ENCODE measurements at regions not wholly inside any gene's neighbourhood (a gene's known extent, or its start where the extent isn't known, plus 50 kb on each side); places are given as distances from the start of the nearest gene placed in this dataset.
"Not testable (repeated sequence)": the region's sequence is repeated elsewhere in the genome, so short reads cannot be mapped to it uniquely, and the experiment has no call there.

GRCh38 chr18:14997357-14997756, 249.4 kb downstream of the ANKRD30B start:
- no peak for DNase-seq (ENCODE audit: low spot score)

GRCh38 chr18:14997899-14998298, 249.9 kb downstream of the ANKRD30B start:
- H3K36me3 Mint-ChIP-seq; H3K27ac Mint-ChIP-seq; ATAC-seq; DNase-seq (ENCODE audit: low spot score); H3K4me1 Mint-ChIP-seq (ENCODE audit: low read depth in 2 of 2); H3K27me3 Mint-ChIP-seq; H3K9me3 Mint-ChIP-seq; H3K4me3 Mint-ChIP-seq: not testable (repeated sequence)

More at GRCh38 chr18:14997357-14997756, 249.4 kb downstream of the ANKRD30B start:
- Mint-ChIP-seq H3K36me3 (no peaks in the 10 kb centered on the region), H3K9me3 (peaks cover 3% of the 10 kb centered on the region), H3K27me3 (no peaks in the 10 kb centered on the region), H3K4me1 (ENCODE audit: low read depth in 2 of 2) (no peaks in the 10 kb centered on the region), H3K4me3 (no peak overlapping the region), H3K27ac (no peak overlapping the region)
- no peak for ATAC-seq

- H3K36me3 Mint-ChIP-seq; DNase-seq (ENCODE audit: low spot score): not testable (repeated sequence)
Measured at GRCh38 chr18:14998360-14999042, 250.5 kb downstream of the ANKRD30B start.

GRCh38 chr18:14999085-14999975, 251.4 kb downstream of the ANKRD30B start:
- Mint-ChIP-seq H3K9me3 (peaks cover 3% of the 10 kb centered on the region), H3K4me3 (no peak overlapping the region), H3K27ac (no peak overlapping the region), H3K27me3 (no peaks in the 10 kb centered on the region), H3K4me1 (ENCODE audit: low read depth in 2 of 2) (no peaks in the 10 kb centered on the region), H3K36me3 (no peaks in the 10 kb centered on the region)
- ATAC-seq (no peak), DNase-seq (ENCODE audit: low spot score) (no peak)

More at GRCh38 chr18:14998360-14999042, 250.5 kb downstream of the ANKRD30B start:
- H3K9me3 Mint-ChIP-seq; H3K4me1 Mint-ChIP-seq (ENCODE audit: low read depth in 2 of 2); H3K27ac Mint-ChIP-seq; H3K4me3 Mint-ChIP-seq; ATAC-seq; H3K27me3 Mint-ChIP-seq: not testable (repeated sequence)

GRCh38 chr18:15000119-15001037, 252.4 kb downstream of the ANKRD30B start:
- DNase-seq (ENCODE audit: low spot score); ATAC-seq; H3K4me3 Mint-ChIP-seq; H3K36me3 Mint-ChIP-seq; H3K27me3 Mint-ChIP-seq; H3K27ac Mint-ChIP-seq; H3K9me3 Mint-ChIP-seq; H3K4me1 Mint-ChIP-seq (ENCODE audit: low read depth in 2 of 2): not testable (repeated sequence)

GRCh38 chr18:15001038-15001794, 253.2 kb downstream of the ANKRD30B start:
- H3K27me3 Mint-ChIP-seq; ATAC-seq; H3K36me3 Mint-ChIP-seq; H3K9me3 Mint-ChIP-seq; DNase-seq (ENCODE audit: low spot score); H3K4me1 Mint-ChIP-seq (ENCODE audit: low read depth in 2 of 2); H3K4me3 Mint-ChIP-seq; H3K27ac Mint-ChIP-seq: not testable (repeated sequence)

GRCh38 chr18:15001795-15002107, 253.8 kb downstream of the ANKRD30B start:
- DNase-seq (ENCODE audit: low spot score); H3K4me3 Mint-ChIP-seq; H3K4me1 Mint-ChIP-seq (ENCODE audit: low read depth in 2 of 2); H3K36me3 Mint-ChIP-seq; H3K27ac Mint-ChIP-seq; H3K9me3 Mint-ChIP-seq; H3K27me3 Mint-ChIP-seq; ATAC-seq: not testable (repeated sequence)

- not testable (repeated sequence) for H3K27ac Mint-ChIP-seq; H3K9me3 Mint-ChIP-seq; DNase-seq (ENCODE audit: low spot score); H3K27me3 Mint-ChIP-seq; H3K4me3 Mint-ChIP-seq; ATAC-seq; H3K36me3 Mint-ChIP-seq; H3K4me1 Mint-ChIP-seq (ENCODE audit: low read depth in 2 of 2)
Measured at GRCh38 chr18:15002765-15003164, 254.8 kb downstream of the ANKRD30B start.

- DNase-seq (ENCODE audit: low spot score); ATAC-seq; H3K27me3 Mint-ChIP-seq; H3K9me3 Mint-ChIP-seq; H3K36me3 Mint-ChIP-seq; H3K27ac Mint-ChIP-seq; H3K4me3 Mint-ChIP-seq; H3K4me1 Mint-ChIP-seq (ENCODE audit: low read depth in 2 of 2): not testable (repeated sequence)
Measured at GRCh38 chr18:15003231-15003630, 255.3 kb downstream of the ANKRD30B start.

GRCh38 chr18:15003636-15004269, 255.8 kb downstream of the ANKRD30B start:
- not testable (repeated sequence) for H3K36me3 Mint-ChIP-seq; H3K9me3 Mint-ChIP-seq; DNase-seq (ENCODE audit: low spot score); H3K27ac Mint-ChIP-seq; H3K27me3 Mint-ChIP-seq; H3K4me1 Mint-ChIP-seq (ENCODE audit: low read depth in 2 of 2); ATAC-seq; H3K4me3 Mint-ChIP-seq

- not testable (repeated sequence) for H3K9me3 Mint-ChIP-seq; H3K36me3 Mint-ChIP-seq; DNase-seq (ENCODE audit: low spot score); H3K27me3 Mint-ChIP-seq; H3K27ac Mint-ChIP-seq; H3K4me3 Mint-ChIP-seq; H3K4me1 Mint-ChIP-seq (ENCODE audit: low read depth in 2 of 2)
- peak in 1 of 2 donors; percentile 7 for ATAC-seq
Measured at GRCh38 chr18:15004270-15004973, 256.4 kb downstream of the ANKRD30B start.

- Mint-ChIP-seq H3K4me3 (no peak overlapping the region), H3K9me3 (peaks cover 4% of the 10 kb centered on the region), H3K27ac (no peak overlapping the region), H3K4me1 (ENCODE audit: low read depth in 2 of 2) (no peaks in the 10 kb centered on the region), H3K27me3 (no peaks in the 10 kb centered on the region), H3K36me3 (no peaks in the 10 kb centered on the region)
- DNase-seq (ENCODE audit: low spot score) (no peak), ATAC-seq (peak in 1 of 2 donors; percentile 26)
Measured at GRCh38 chr18:15005313-15006130, 257.6 kb downstream of the ANKRD30B start.
